ENCODE measurements at regions not wholly inside any gene's neighbourhood (a gene's known extent, or its start where the extent isn't known, plus 50 kb on each side); places are given as distances from the start of the nearest gene placed in this dataset.

- no peak overlapping the region for H3K27ac ChIP-seq (ENCODE audit: low read length)
- no peaks in the 10 kb centered on the region for H3K36me3 ChIP-seq (ENCODE audit: insufficient read depth, low read depth, low read length)
- no peaks in the 10 kb centered on the region for H3K27me3 ChIP-seq (ENCODE audit: insufficient read depth, low read length)
- H3K4me1 ChIP-seq (ENCODE audit: insufficient read depth, low read length) = no peaks in the 10 kb centered on the region
- H3K9me3 ChIP-seq (ENCODE audit: insufficient read depth, low read depth, low read length) = no peaks in the 10 kb centered on the region
- no peak overlapping the region for H3K9ac ChIP-seq (ENCODE audit: low read depth, low read length)
- H3K4me3 ChIP-seq (ENCODE audit: low read length) = no peak overlapping the region
Measured at GRCh38 chrX:43592597-43592996, 63.5 kb upstream of the MAOA start.

GRCh38 chrX:43595931-43596330, 60.2 kb upstream of the MAOA start:
- H3K9ac ChIP-seq (ENCODE audit: low read depth, low read length) = no peak overlapping the region
- H3K36me3 ChIP-seq (ENCODE audit: insufficient read depth, low read depth, low read length) = no peaks in the 10 kb centered on the region
- H3K4me1 ChIP-seq (ENCODE audit: insufficient read depth, low read length) = no peaks in the 10 kb centered on the region
- no peak overlapping the region for H3K4me3 ChIP-seq (ENCODE audit: low read length)
- no peaks in the 10 kb centered on the region for H3K27me3 ChIP-seq (ENCODE audit: insufficient read depth, low read length)
- no peak overlapping the region for H3K27ac ChIP-seq (ENCODE audit: low read length)
- H3K9me3 ChIP-seq (ENCODE audit: insufficient read depth, low read depth, low read length) = no peaks in the 10 kb centered on the region

- H3K4me1 ChIP-seq (ENCODE audit: insufficient read depth, low read length) = no peaks in the 10 kb centered on the region
- no peak overlapping the region for H3K4me3 ChIP-seq (ENCODE audit: low read length)
- H3K36me3 ChIP-seq (ENCODE audit: insufficient read depth, low read depth, low read length) = no peaks in the 10 kb centered on the region
- H3K9me3 ChIP-seq (ENCODE audit: insufficient read depth, low read depth, low read length) = no peaks in the 10 kb centered on the region
- H3K9ac ChIP-seq (ENCODE audit: low read depth, low read length) = no peak overlapping the region
- H3K27ac ChIP-seq (ENCODE audit: low read length) = no peak overlapping the region
- H3K27me3 ChIP-seq (ENCODE audit: insufficient read depth, low read length) = no peaks in the 10 kb centered on the region
Measured at GRCh38 chrX:43604753-43605152, 51.3 kb upstream of the MAOA start.

GRCh38 chrX:43605351-43605750, 50.7 kb upstream of the MAOA start:
- Histone ChIP-seq H3K4me1 (ENCODE audit: insufficient read depth, low read length) (no peaks in the 10 kb centered on the region), H3K27me3 (ENCODE audit: insufficient read depth, low read length) (no peaks in the 10 kb centered on the region), H3K9me3 (ENCODE audit: insufficient read depth, low read depth, low read length) (no peaks in the 10 kb centered on the region), H3K27ac (ENCODE audit: low read length) (no peak overlapping the region), H3K4me3 (ENCODE audit: low read length) (no peak overlapping the region), H3K9ac (ENCODE audit: low read depth, low read length) (no peak overlapping the region), H3K36me3 (ENCODE audit: insufficient read depth, low read depth, low read length) (no peaks in the 10 kb centered on the region)
